HG02884 (cell line): ENCODE measurements at regions not wholly inside any gene's neighbourhood (a gene's known extent, or its start where the extent isn't known, plus 50 kb on each side); places are given as distances from the start of the nearest gene placed in this dataset.
"Not testable (repeated sequence)": the region's sequence is repeated elsewhere in the genome, so short reads cannot be mapped to it uniquely, and the experiment has no call there.

Experiments
- ATAC-seq: cut with Tn5 transposase; IDR thresholded peaks from one replicate; pipeline ENCODE4 v1.9.1; 2021; ENCODE audit warnings: mild to moderate bottlenecking, moderate library complexity; ENCODE audit not compliant: unreplicated experiment

GRCh38 chr6:121856296-121856695, 420.9 kb downstream of the GJA1 start:
- ATAC-seq = no peak

GRCh38 chr6:121857551-121857950, 422.1 kb downstream of the GJA1 start:
- ATAC-seq = no peak

GRCh38 chr6:121858310-121858709, 422.9 kb downstream of the GJA1 start:
- ATAC-seq = no peak

DNA sequence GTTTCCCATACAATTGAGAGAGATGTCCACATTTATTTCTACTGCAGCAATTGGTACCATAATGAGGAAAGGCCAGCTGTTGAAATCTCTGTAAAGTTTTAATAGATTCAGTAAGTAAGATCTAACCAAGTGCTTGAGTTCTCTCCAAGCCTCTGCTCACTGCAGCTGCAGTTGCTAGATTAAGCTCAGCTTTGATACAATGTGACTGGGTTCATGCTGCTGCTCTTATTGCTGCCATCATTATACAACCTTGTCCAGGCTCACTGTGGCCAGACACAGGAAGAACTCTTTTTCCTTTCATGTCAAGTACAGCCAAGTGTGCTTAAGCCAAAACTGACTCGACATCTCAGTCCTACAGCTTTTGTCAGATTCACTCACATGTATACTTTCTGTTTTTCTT, 423.5 kb downstream of the GJA1 start:
- ATAC-seq = no peak

DNA sequence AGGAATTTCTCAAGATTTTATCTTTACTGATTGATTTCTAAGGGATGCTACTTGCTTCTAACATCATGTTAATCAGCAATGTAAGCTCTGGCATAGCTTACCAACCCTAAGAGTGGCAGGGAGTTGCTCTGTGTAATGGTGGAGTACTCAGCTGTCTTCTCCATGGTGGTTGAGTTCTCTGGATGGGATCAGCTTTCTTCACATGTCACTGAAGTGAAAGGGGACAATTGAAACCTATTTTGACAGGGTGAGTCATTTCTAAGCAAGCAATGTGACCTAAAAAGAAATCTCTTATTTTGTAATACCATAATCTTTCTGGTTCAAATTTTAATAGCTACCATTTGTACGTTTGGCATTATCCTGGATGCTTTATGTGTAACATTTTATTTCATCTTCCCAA, 430.4 kb downstream of the GJA1 start:
- ATAC-seq = no peak

- ATAC-seq = no peak
Observed at GRCh38 chr6:121867095-121867494, 431.6 kb downstream of the GJA1 start.

- ATAC-seq = no peak
Observed at GRCh38 chr6:121868206-121868605, 432.8 kb downstream of the GJA1 start.

- ATAC-seq = no peak
Observed at GRCh38 chr6:121873595-121873994, 438.1 kb downstream of the GJA1 start.

GRCh38 chr6:121876721-121877120, 441.3 kb downstream of the GJA1 start:
- no peak for ATAC-seq

GRCh38 chr6:121879149-121879548, 443.7 kb downstream of the GJA1 start:
- ATAC-seq = no peak

DNA sequence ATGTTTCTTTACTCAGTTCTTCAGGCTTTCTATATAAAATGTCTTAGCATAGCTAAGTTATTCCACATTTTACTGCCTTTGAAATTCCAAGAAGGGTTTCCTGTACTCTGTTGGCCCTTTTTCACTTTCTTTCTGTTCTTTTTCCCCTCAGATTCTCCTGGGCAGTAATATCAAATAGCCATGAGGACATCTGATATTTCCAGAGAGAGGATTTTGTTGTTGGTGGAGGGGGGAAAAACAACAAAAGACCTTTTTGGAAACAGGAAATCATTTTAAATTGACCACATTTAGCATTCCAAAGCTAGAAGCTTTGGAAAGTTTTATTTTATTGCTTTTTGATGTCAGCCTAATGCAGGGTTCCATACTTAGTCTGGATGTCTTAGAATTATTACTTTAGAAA, 445.4 kb downstream of the GJA1 start:
- no peak for ATAC-seq

DNA sequence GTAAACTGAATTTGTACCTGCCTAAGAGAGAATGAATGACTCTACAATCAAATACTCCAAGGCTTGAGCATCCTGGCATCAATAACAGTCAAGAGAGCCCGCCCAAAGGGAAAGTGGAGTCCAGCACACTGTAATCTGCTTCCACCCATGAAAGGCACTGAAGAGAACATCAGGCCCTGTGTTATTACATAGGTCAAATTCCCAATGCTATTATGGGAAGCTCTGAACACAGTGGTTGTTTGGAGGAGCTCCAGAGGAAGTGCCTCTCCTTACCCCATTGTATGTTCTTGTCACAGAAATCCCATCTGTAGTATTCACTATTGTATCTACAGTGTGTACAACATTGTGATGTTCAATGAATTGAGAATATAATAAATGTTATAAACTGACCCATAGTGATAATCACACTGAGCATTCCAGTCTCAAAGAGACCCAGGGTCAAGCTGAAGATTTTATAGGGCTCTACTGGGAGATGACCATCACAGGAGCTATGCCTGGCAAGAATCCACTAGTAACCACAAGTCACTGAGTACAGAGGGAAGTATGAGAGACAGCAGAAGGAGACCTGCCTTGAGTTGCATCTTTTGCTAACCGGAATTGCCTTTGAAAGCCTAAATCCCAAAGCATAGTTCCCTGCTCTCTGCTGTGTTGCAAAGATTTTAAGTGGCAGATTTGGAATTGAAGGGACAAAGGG, 446.7 kb downstream of the GJA1 start:
- no peak for ATAC-seq

DNA sequence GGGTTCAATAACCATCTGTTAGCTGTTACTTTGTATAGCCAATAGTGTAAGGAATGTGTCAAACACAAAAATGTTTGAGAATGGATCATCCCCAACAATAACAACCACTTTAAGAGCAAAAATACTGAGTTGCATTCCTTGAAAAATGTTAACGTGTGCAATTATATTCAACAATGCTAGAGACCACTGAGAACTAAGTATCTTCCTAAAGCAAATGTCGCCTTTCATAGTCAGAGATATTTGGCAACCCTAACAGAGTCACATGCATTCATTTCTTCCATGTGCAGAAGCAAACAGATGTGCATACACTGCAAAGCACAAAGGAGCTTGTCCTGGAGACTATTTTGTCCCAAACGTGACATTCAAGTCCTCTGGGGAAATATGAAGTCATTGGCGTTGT, 448.6 kb downstream of the GJA1 start:
- ATAC-seq = no peak

GRCh38 chr6:121884620-121885019, 449.2 kb downstream of the GJA1 start:
- ATAC-seq = no peak

GRCh38 chr6:121885399-121886152, 450.1 kb downstream of the GJA1 start:
- ATAC-seq = no peak

- ATAC-seq = no peak
Observed at GRCh38 chr6:121886223-121886830, 450.9 kb downstream of the GJA1 start.

- no peak for ATAC-seq
Observed at GRCh38 chr6:121887724-121888123, 452.3 kb downstream of the GJA1 start.

- no peak for ATAC-seq
Observed at GRCh38 chr6:121890307-121890910, 455.0 kb downstream of the GJA1 start.

DNA sequence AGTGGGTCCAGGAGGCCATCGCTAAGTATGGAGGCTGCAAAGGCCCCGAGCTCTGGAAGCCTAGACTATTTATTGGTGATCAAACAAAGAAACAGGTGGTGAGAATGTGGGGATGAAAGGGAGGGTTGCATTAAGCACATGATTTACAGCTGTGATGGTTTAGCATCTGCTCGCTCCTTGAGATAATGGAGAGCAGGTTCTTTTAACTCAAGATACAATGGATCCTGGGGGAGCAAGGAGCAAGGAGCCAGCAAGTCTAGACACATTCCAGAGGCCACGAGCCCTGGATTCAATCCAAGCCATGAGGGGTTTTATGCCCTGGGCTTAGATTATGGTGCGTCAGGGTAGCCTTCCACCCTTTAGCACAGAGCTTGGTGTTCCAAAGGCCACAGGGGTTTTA, 460.3 kb downstream of the GJA1 start:
- not testable (repeated sequence) for ATAC-seq

- no peak for ATAC-seq
Observed at GRCh38 chr6:121896363-121896762, 460.9 kb downstream of the GJA1 start.

DNA sequence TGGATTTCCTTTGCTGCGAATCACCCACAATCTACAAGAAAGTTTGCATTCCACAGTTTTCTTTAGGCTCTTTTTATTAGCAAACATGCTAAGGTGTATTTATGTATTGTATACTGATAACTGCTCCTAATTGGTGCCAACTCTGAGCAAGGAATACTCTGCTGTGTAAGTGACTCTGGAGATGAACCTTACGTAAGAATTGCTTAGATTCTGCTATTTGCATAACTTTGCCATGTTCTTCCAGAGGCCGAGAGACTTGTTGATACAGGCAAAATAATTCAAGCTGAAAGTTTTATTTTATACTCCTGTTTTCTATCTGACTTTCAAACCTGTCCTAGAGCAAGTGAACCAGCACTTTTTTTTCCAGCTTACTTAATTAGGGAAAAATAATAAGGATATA, 461.3 kb downstream of the GJA1 start:
- no peak for ATAC-seq

- ATAC-seq = no peak
Observed at GRCh38 chr6:121897337-121897760, 461.9 kb downstream of the GJA1 start.
